Endothelial cell of umbilical vein (primary cell): ENCODE measurements at regions not wholly inside any gene's neighbourhood (a gene's known extent, or its start where the extent isn't known, plus 50 kb on each side); places are given as distances from the start of the nearest gene placed in this dataset.

Experiments used
- BruUV-seq: library from RNA; stranded (reverse); fragments of 400-500 nt; replicated peaks from 2 replicates; lab custom pipeline; 2021; lab: Mats Ljungman, UMichigan
- CTCF ChIA-PET: fragments of 300-600, 350-600 bp; sonication (Branson Sonifier 250); formaldehyde crosslinking; loops from one replicate; lab custom pipeline; 2021; ENCODE audit warnings: antibody characterized with exemption, inconsistent platforms; lab: Charles Lee
- POLR2A ChIA-PET: fragments of 300-600, 350-600 bp; sonication (Branson Sonifier 250); formaldehyde crosslinking; loops from one replicate; lab custom pipeline; 2021; ENCODE audit warnings: antibody characterized with exemption, inconsistent platforms; lab: Charles Lee
- DNase-seq: peaks from one replicate; pipeline ENCODE4 v3.0.0-alpha.2; 2011; ENCODE audit warnings: low read depth, low spot score
- FAIRE-seq: peaks from 2 replicates; lab custom pipeline; 2011; peaks lifted over from hg19 to GRCh38; lab: Jason Lieb, UNC
- H2AFZ ChIP-seq: 2 replicates; pipeline ENCODE4 v1.6.0; 2012; ENCODE audit warnings: low read depth, low read length, control low read depth, inconsistent platforms
- H3K27ac ChIP-seq: 2 replicates; pipeline ENCODE4 v1.5.1; 2011; ENCODE audit warnings: low read depth, mild to moderate bottlenecking, control low read depth, low read length, moderate library complexity; ENCODE audit not compliant: insufficient read depth
- H3K27me3 ChIP-seq, 2 experiments: 2 replicates each; pipeline versions ENCODE4 v1.6.0 to v1.6.1; 2011; ENCODE audit warnings: low read length in 2 of 2, mixed read lengths in 1 of 2; ENCODE audit not compliant: control insufficient read depth in 2 of 2, insufficient read depth in 2 of 2
- H3K36me3 ChIP-seq, 2 experiments: 2 replicates in 1 of 2; 3 replicates in 1 of 2; pipeline ENCODE4 v1.5.1; 2011; ENCODE audit warnings: low read length in 2 of 2, mild to moderate bottlenecking in 1 of 2, moderate library complexity in 1 of 2; ENCODE audit not compliant: control insufficient read depth in 2 of 2, insufficient read depth in 2 of 2; ENCODE audit errors: extremely low read depth in 1 of 2
- H3K4me1 ChIP-seq: 3 replicates; pipeline ENCODE4 v1.5.1; 2011; ENCODE audit warnings: mild to moderate bottlenecking, low read length; ENCODE audit not compliant: control insufficient read depth, insufficient read depth; ENCODE audit errors: extremely low read depth
- H3K4me2 ChIP-seq: 2 replicates; pipeline ENCODE4 v1.6.1; 2011; ENCODE audit warnings: low read length, control low read depth, mixed read lengths; ENCODE audit not compliant: insufficient read depth
- H3K4me3 ChIP-seq, 3 experiments: fragments of 200-600 bp in 1 of 3; sonication (generic), shearing (Covaris generic) in 1 of 3; replicated peaks in 1 of 3; 2 replicates each; pipeline ENCODE4 v1.5.1; 2011 to 2016; ENCODE audit warnings: control low read depth in 3 of 3, low read length in 3 of 3, mild to moderate bottlenecking in 2 of 3, inconsistent platforms in 1 of 3, low read depth in 1 of 3, moderate library complexity in 1 of 3; ENCODE audit not compliant: insufficient read depth in 1 of 3
- H3K79me2 ChIP-seq: 2 replicates; pipeline ENCODE4 v1.6.0; 2012; ENCODE audit warnings: low read length, inconsistent platforms; ENCODE audit not compliant: control insufficient read depth, insufficient read depth
- H3K9ac ChIP-seq: replicated peaks from 2 replicates; pipeline ENCODE3; 2011; ENCODE audit warnings: low read length, control low read depth; ENCODE audit not compliant: insufficient read depth; ENCODE audit errors: extremely low read depth
- H3K9me1 ChIP-seq: replicated peaks from 3 replicates; pipeline ENCODE4 v1.6.0; 2011; ENCODE audit warnings: mild to moderate bottlenecking, low read length; ENCODE audit not compliant: control insufficient read depth, insufficient read depth; ENCODE audit errors: extremely low read depth
- H3K9me3 ChIP-seq: replicated peaks from 2 replicates; pipeline ENCODE4 v1.5.1; 2012; ENCODE audit warnings: low read length, inconsistent platforms; ENCODE audit not compliant: control insufficient read depth, insufficient read depth
- H4K20me1 ChIP-seq: replicated peaks from 2 replicates; pipeline ENCODE3; 2011; ENCODE audit warnings: mild to moderate bottlenecking, low read length; ENCODE audit not compliant: control insufficient read depth, insufficient read depth; ENCODE audit errors: extremely low read depth
- CTCF ChIP-seq, 2 donors: IDR thresholded peaks; 1 replicate in 1 of 2; 2 replicates in 1 of 2; pipeline ENCODE4 v1.5.1; 2011; ENCODE audit warnings: low read length in 2 of 2, mild to moderate bottlenecking in 2 of 2, moderate library complexity in 2 of 2, control low read depth in 1 of 2, inconsistent platforms in 1 of 2, low read depth in 1 of 2; ENCODE audit not compliant: insufficient read depth in 1 of 2; ENCODE audit errors: extremely low read depth in 1 of 2
- EZH2 ChIP-seq: IDR thresholded peaks from 2 replicates; pipeline ENCODE4 v1.6.1; 2012; ENCODE audit warnings: borderline replicate concordance, low read depth, mild to moderate bottlenecking, moderate library complexity, low read length, inconsistent platforms; ENCODE audit not compliant: severe bottlenecking
- FOS ChIP-seq: IDR thresholded peaks from 2 replicates; pipeline ENCODE4 v1.6.1; 2011; ENCODE audit warnings: mild to moderate bottlenecking, low read length, moderate library complexity, borderline replicate concordance; ENCODE audit not compliant: insufficient read depth
- GATA2 ChIP-seq: IDR thresholded peaks from 2 replicates; pipeline ENCODE4 v1.7.0; 2011; ENCODE audit warnings: low read depth, mild to moderate bottlenecking, moderate library complexity, mixed read lengths, low read length; ENCODE audit not compliant: insufficient read length, insufficient read depth
- JUN ChIP-seq: IDR thresholded peaks from 2 replicates; pipeline ENCODE4 v1.6.1; 2011; ENCODE audit warnings: borderline replicate concordance, low read depth; ENCODE audit not compliant: insufficient read length, insufficient read depth
- MAX ChIP-seq: IDR thresholded peaks from 2 replicates; pipeline ENCODE4 v1.6.1; 2011; ENCODE audit not compliant: insufficient read depth, insufficient read length
- MYC ChIP-seq: IDR thresholded peaks from one replicate; pipeline ENCODE4 v1.6.1; 2011; ENCODE audit warnings: mild to moderate bottlenecking, low read depth, low read length
- POLR2A ChIP-seq: IDR thresholded peaks from 2 replicates; pipeline ENCODE4 v1.6.1; 2012; ENCODE audit warnings: low read depth, mild to moderate bottlenecking, control low read depth, low read length
- POLR2AphosphoS5 ChIP-seq: IDR thresholded peaks from 2 replicates; pipeline ENCODE4 v1.6.1; 2012; ENCODE audit warnings: low read depth, mild to moderate bottlenecking, control low read depth, low read length, moderate library complexity; ENCODE audit not compliant: insufficient read depth
- dilution Hi-C: fragments of 300-500 bp; cut with MboI; formaldehyde crosslinking; loops from one replicate; pipeline ENCODE4 v1.15.0; 2019; ENCODE audit warnings: low sequenced_read_pairs; ENCODE audit not compliant: extremely low pct_ligation_motif_present
- intact Hi-C: fragments of 100-400 bp; cut with micrococcal nuclease; formaldehyde crosslinking; loops from one replicate; pipeline ENCODE4 v1.10.0; 2022

DNA sequence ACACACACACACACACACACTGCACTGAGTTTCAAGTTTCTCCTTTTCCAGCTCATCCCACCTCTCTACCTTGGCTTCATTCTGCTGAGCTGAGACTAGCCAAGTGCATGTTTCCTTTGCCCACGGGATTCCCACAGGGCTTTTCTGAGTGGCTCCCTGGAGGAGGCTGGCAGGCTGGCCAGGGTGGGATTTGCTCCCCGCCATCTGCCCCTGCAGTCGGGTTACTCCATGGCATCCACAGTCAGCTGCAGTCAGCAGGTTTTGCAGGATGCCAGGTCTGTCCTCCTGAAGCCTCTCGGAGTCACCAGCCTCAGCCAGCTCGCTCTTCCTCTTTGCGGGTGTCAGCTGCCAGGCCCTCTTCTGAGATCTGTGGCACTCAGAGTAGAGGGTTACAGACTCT is 783.7 kb upstream of the SOX11 start:
- H3K27me3 ChIP-seq: no peaks in the 10 kb centered on the region
- intact Hi-C loops: no loop called here

More for the DNA sequence above, 783.7 kb upstream of the SOX11 start:
- H3K9ac ChIP-seq: no peak overlapping the region
- H3K4me3 ChIP-seq: no peak overlapping the region
- peaks cover 2% of the 10 kb centered on the region for H3K9me3 ChIP-seq
- no peaks in the 10 kb centered on the region for H4K20me1 ChIP-seq
- POLR2A ChIA-PET: no interaction called here
- no peak overlapping the region for H2AFZ ChIP-seq
- CTCF ChIA-PET: no interaction called here
- H3K79me2 ChIP-seq: no peaks in the 10 kb centered on the region
- TF ChIP-seq POLR2A (no peak), FOS (no peak), CTCF (IDR thresholded peaks at IDR 0.05; ENCODE audit: extremely low read depth in 1 of 2, insufficient read depth in 1 of 2, low read depth in 1 of 2, low read length in 2 of 2) (no peak), GATA2 (no peak), EZH2 (no peak), MAX (no peak), MYC (no peak), POLR2AphosphoS5 (no peak), JUN (no peak)
- no TSS peak for BruUV-seq
- H3K36me3 ChIP-seq: no peaks in the 10 kb centered on the region
- dilution Hi-C loops: no loop called here
- no peak overlapping the region for H3K4me2 ChIP-seq
- no peaks in the 10 kb centered on the region for H3K4me1 ChIP-seq
- FAIRE-seq (no peak), DNase-seq (no peak)
- no peak overlapping the region for H3K27ac ChIP-seq
- no peaks in the 10 kb centered on the region for H3K9me1 ChIP-seq
